ENCODE measurements at regions not wholly inside any gene's neighbourhood (a gene's known extent, or its start where the extent isn't known, plus 50 kb on each side); places are given as distances from the start of the nearest gene placed in this dataset.

DNA sequence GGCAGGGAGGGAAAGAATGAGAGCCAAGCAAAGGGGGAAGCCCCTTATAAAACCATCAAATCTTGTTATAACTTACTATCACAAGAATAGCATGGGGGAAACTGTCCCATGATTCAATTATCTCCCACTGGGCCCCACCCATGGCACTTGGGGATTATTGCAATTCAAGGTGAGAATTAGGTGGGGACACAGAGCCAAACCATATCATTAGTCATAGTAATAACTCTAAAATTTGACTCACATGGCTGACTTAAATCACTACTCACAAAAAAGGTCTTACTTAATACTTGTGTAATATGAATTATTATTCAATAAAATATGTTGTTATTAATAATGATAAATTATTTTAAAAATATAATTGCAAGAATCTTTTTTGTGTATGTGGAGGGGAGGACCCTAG lies 178.1 kb upstream of the TCF21 start:
- no peak for DNase-seq (ENCODE audit: low read depth in 1 of 2, low spot score in 2 of 2)
- TF ChIP-seq HDAC2 (IDR thresholded peaks at IDR 0.05; ENCODE audit: borderline replicate concordance in 1 of 2, low read depth in 2 of 2, low read length in 2 of 2): no peak
- no peak for TF ChIP-seq CREB1 (IDR thresholded peaks at IDR 0.05)
- no peak for TF ChIP-seq SP2 (IDR thresholded peaks at IDR 0.05; ENCODE audit: low read length)
- no peak for TF ChIP-seq BRCA1 (IDR thresholded peaks at IDR 0.05; ENCODE audit: low read depth, low read length)
- TF ChIP-seq FOSL1 (IDR thresholded peaks at IDR 0.05; ENCODE audit: insufficient read depth, low read depth, low read length): no peak
- no peak for TF ChIP-seq RBBP5 (IDR thresholded peaks at IDR 0.05; ENCODE audit: borderline replicate concordance, low read depth, low read length)
- TF ChIP-seq, protein P1, sequence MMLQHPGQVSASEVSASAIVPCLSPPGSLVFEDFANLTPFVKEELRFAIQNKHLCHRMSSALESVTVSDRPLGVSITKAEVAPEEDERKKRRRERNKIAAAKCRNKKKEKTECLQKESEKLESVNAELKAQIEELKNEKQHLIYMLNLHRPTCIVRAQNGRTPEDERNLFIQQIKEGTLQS (IDR thresholded peaks at IDR 0.05; ENCODE audit: insufficient read depth, low read depth, low read length): no peak
- TF ChIP-seq CBX8 (IDR thresholded peaks at IDR 0.05; ENCODE audit: borderline replicate concordance, low read depth, low read length): no peak
- TF ChIP-seq KDM5A (IDR thresholded peaks at IDR 0.05; ENCODE audit: low read length): no peak
- no peak for TF ChIP-seq KDM4A (IDR thresholded peaks at IDR 0.05; ENCODE audit: low read depth, low read length, severe bottlenecking)
- TF ChIP-seq POLR2A (IDR thresholded peaks at IDR 0.05; ENCODE audit: control extremely low read depth in 1 of 2, low read depth in 2 of 2, low read length in 2 of 2): no peak
- TF ChIP-seq SAP30 (IDR thresholded peaks at IDR 0.05; ENCODE audit: insufficient read depth, insufficient replicate concordance, low read length): no peak
- TF ChIP-seq RXRA (IDR thresholded peaks at IDR 0.05; ENCODE audit: insufficient read depth, low read depth, low read length): no peak
- TF ChIP-seq PHF8 (conservative IDR thresholded peaks at IDR 0.05; ENCODE audit: low read depth, low read length): no peak
- TF ChIP-seq EZH2 (IDR thresholded peaks at IDR 0.05; ENCODE audit: low read depth, low read length, severe bottlenecking): no peak
- TF ChIP-seq CEBPB (IDR thresholded peaks at IDR 0.05; ENCODE audit: low read depth, low read length): no peak
- TF ChIP-seq SP4 (IDR thresholded peaks at IDR 0.05; ENCODE audit: low read length): no peak

More for the DNA sequence above, 178.1 kb upstream of the TCF21 start:
- Histone ChIP-seq H3K9me3 (ENCODE audit: insufficient read depth in 2 of 2, low read depth in 1 of 2, low read length in 1 of 2) (no peaks in the 10 kb centered on the region), H2AK5ac (ENCODE audit: low read depth, low read length) (no peak overlapping the region), H3K56ac (replicated peaks; ENCODE audit: insufficient read length, low read depth, low read length) (no peak overlapping the region), H2BK12ac (ENCODE audit: low read depth, low read length) (no peak overlapping the region), H3K27ac (ENCODE audit: low read depth, low read length) (no peak overlapping the region), H3K23ac (ENCODE audit: insufficient read length) (no peak overlapping the region), H4K8ac (ENCODE audit: extremely low read depth, insufficient read depth, low read length) (no peak overlapping the region), H3K4me3 (ENCODE audit: extremely low read depth in 1 of 4, insufficient read depth in 2 of 4, low read depth in 3 of 4, low read length in 4 of 4) (no peak overlapping the region), H2AFZ (ENCODE audit: low read length) (no peak overlapping the region), H3K79me2 (ENCODE audit: control insufficient read depth in 1 of 2, insufficient read depth in 2 of 2, low read length in 2 of 2) (no peaks in the 10 kb centered on the region), H3K18ac (ENCODE audit: extremely low read depth, low read length) (no peak overlapping the region), H3K4me1 (replicated peaks in 1 of 4; ENCODE audit: control insufficient read depth in 3 of 4, insufficient read depth in 4 of 4, low read length in 3 of 4) (no peaks in the 10 kb centered on the region), H2BK120ac (replicated peaks; ENCODE audit: low read depth, low read length) (no peak overlapping the region), H3K79me1 (ENCODE audit: low read depth, low read length) (no peaks in the 10 kb centered on the region), H3K4me2 (ENCODE audit: insufficient read depth in 1 of 2, low read depth in 2 of 2, low read length in 2 of 2) (no peak overlapping the region), H4K20me1 (replicated peaks in 1 of 2; ENCODE audit: control insufficient read depth in 1 of 2, insufficient read depth in 2 of 2, low read length in 2 of 2) (no peaks in the 10 kb centered on the region), H3K36me3 (ENCODE audit: control insufficient read depth in 2 of 4, insufficient read depth in 4 of 4, low read length in 3 of 4) (no peaks in the 10 kb centered on the region), H3K9ac (replicated peaks in 1 of 4; ENCODE audit: extremely low read depth in 1 of 4, low read depth in 3 of 4, low read length in 3 of 4) (no peak overlapping the region), H2BK5ac (ENCODE audit: low read depth, low read length) (no peak overlapping the region), H4K5ac (ENCODE audit: insufficient read length, low read depth, low read length) (no peak overlapping the region), H2BK15ac (ENCODE audit: low read length) (no peak overlapping the region), H3K23me2 (ENCODE audit: low read depth, low read length) (no peaks in the 10 kb centered on the region; the same call in 1 of the 2 replicates), H3K14ac (ENCODE audit: insufficient read length) (no peak overlapping the region), H4K91ac (replicated peaks; ENCODE audit: insufficient read length, low read length) (no peak overlapping the region), H2BK20ac (ENCODE audit: low read length) (no peak overlapping the region), H3K4ac (replicated peaks; ENCODE audit: insufficient read length, low read depth, low read length) (no peak overlapping the region), H3K27me3 (replicated peaks in 1 of 4; ENCODE audit: control insufficient read depth in 3 of 4, extremely low read depth in 1 of 4, insufficient read depth in 3 of 4, low read length in 3 of 4) (no peaks in the 10 kb centered on the region)
- CTCF ChIA-PET (ENCODE audit: partially characterized antibody): no interaction called here
- POLR2A ChIA-PET (ENCODE audit: partially characterized antibody): no interaction called here
- FAIRE-seq: no peak

All from H1 (cell line).